Omental fat pad (tissue), 3 donors: ENCODE measurements at regions not wholly inside any gene's neighbourhood (a gene's known extent, or its start where the extent isn't known, plus 50 kb on each side); places are given as distances from the start of the nearest gene placed in this dataset.

Experiments used
- ATAC-seq: fragments of 150-250 bp; one replicate; pipeline ENCODE4 v1.9.1; 2016; ENCODE audit warnings: mild to moderate bottlenecking, moderate library complexity; ENCODE audit not compliant: low FRiP score
- DNase-seq: peaks from one replicate; pipeline ENCODE4 v3.0.0-alpha.2; 2019; ENCODE audit warnings: low spot score
- CTCF ChIP-seq, 3 donors: fragments of 450-650 bp; IDR thresholded peaks; one replicate each; pipeline ENCODE4 v1.5.1; 2016 to 2017; ENCODE audit warnings: antibody characterized with exemption in 3 of 3, mild to moderate bottlenecking in 3 of 3, moderate library complexity in 2 of 3

- ATAC-seq (no peak), DNase-seq (no peak)
- no peak for TF ChIP-seq CTCF (IDR thresholded peaks at IDR 0.05)
These were observed 131.1 kb upstream of the IPO5 start for GRCh38 chr13:97822377-97822776.

- TF ChIP-seq CTCF (IDR thresholded peaks at IDR 0.05): no peak
- no peak for DNase-seq
- no peak for ATAC-seq
These were observed 127.0 kb upstream of the IPO5 start for GRCh38 chr13:97826421-97827012.

- ATAC-seq (no peak), DNase-seq (no peak)
- no peak for TF ChIP-seq CTCF (IDR thresholded peaks at IDR 0.05)
These were observed 119.2 kb upstream of the IPO5 start for GRCh38 chr13:97834250-97834649.

- no peak for TF ChIP-seq CTCF (IDR thresholded peaks at IDR 0.05)
- no peak for ATAC-seq
- DNase-seq: no peak
These were observed 110.3 kb upstream of the IPO5 start for GRCh38 chr13:97843189-97843588.

- no peak for TF ChIP-seq CTCF (IDR thresholded peaks at IDR 0.05)
- ATAC-seq: no peak
- DNase-seq: no peak
These were observed 109.3 kb upstream of the IPO5 start for GRCh38 chr13:97844151-97844550.

- no peak for ATAC-seq
- DNase-seq: no peak
- no peak for TF ChIP-seq CTCF (IDR thresholded peaks at IDR 0.05)
These were observed 104.6 kb upstream of the IPO5 start for GRCh38 chr13:97848886-97849285.

- ATAC-seq (no peak), DNase-seq (no peak)
These were observed 104.2 kb upstream of the IPO5 start for GRCh38 chr13:97849305-97849704.

More at GRCh38 chr13:97849305-97849704, 104.2 kb upstream of the IPO5 start:
- TF ChIP-seq CTCF (IDR thresholded peaks at IDR 0.05): no peak
